GM12878 (cell line): ENCODE measurements at regions not wholly inside any gene's neighbourhood (a gene's known extent, or its start where the extent isn't known, plus 50 kb on each side); places are given as distances from the start of the nearest gene placed in this dataset.

ENCODE experiments used
- CEBPB ChIP-seq, 2 experiments: fragments of 150-350 bp in 1 of 2; IDR thresholded peaks; 2 replicates each; pipeline ENCODE4 v1.6.1; 2012 to 2014; ENCODE audit warnings: low read depth in 2 of 2, low read length in 2 of 2, borderline replicate concordance in 1 of 2, inconsistent platforms in 1 of 2
- KDM1A ChIP-seq: fragments of 200-600 bp; sonication (generic); IDR thresholded peaks from 2 replicates; pipeline ENCODE4 v1.6.1; 2016; ENCODE audit warnings: borderline replicate concordance
- MEF2A ChIP-seq: IDR thresholded peaks from 2 replicates; pipeline ENCODE4 v1.6.1; 2011; ENCODE audit warnings: low read depth, mild to moderate bottlenecking, low read length, moderate library complexity; ENCODE audit not compliant: insufficient read depth
- PBX3 ChIP-seq: IDR thresholded peaks from 2 replicates; pipeline ENCODE4 v1.6.1; 2011; ENCODE audit warnings: mild to moderate bottlenecking, low read depth, low read length, moderate library complexity; ENCODE audit not compliant: insufficient replicate concordance
- SMARCA5 ChIP-seq: fragments of 450-650 bp; IDR thresholded peaks from 2 replicates; pipeline ENCODE4 v1.6.1; 2017; ENCODE audit warnings: mild to moderate bottlenecking
- ZNF217 ChIP-seq: fragments of 450-650 bp; IDR thresholded peaks from 2 replicates; pipeline ENCODE4 v1.6.1; 2017; ENCODE audit warnings: antibody characterized with exemption, mild to moderate bottlenecking
- TF ChIP-seq, protein P1 (sequence below): fragments of 450-650 bp; IDR thresholded peaks from 2 replicates; pipeline ENCODE4 v1.6.1; 2018; ENCODE audit warnings: mild to moderate bottlenecking, low read depth, moderate library complexity; ENCODE audit not compliant: partially characterized antibody
- TF ChIP-seq, protein P2 (sequence below): fragments of 450-650 bp; IDR thresholded peaks from 2 replicates; pipeline ENCODE4 v1.6.1; 2017; ENCODE audit warnings: borderline replicate concordance

DNA sequence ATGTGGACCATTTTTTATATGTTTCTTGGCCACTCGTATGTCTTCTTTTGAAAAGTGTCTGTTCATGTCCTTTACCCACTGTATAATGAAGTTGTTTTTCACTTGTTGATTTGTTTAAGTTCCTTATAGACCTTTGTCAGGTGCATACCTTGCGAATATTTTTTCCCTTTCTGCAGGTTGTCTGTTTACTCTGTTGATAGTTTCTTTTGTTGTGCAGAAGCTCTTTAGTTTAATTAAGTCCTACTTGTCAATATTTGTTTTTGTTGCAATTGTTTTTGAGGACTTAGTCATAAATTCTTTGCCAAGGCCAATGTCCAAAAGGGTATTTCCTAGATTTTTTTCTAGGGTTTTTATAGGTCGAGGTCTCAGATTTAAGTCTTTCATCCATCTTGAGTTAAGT lies 66.2 kb downstream of the UNC5CL start (continued):
- TF ChIP-seq, protein P1, sequence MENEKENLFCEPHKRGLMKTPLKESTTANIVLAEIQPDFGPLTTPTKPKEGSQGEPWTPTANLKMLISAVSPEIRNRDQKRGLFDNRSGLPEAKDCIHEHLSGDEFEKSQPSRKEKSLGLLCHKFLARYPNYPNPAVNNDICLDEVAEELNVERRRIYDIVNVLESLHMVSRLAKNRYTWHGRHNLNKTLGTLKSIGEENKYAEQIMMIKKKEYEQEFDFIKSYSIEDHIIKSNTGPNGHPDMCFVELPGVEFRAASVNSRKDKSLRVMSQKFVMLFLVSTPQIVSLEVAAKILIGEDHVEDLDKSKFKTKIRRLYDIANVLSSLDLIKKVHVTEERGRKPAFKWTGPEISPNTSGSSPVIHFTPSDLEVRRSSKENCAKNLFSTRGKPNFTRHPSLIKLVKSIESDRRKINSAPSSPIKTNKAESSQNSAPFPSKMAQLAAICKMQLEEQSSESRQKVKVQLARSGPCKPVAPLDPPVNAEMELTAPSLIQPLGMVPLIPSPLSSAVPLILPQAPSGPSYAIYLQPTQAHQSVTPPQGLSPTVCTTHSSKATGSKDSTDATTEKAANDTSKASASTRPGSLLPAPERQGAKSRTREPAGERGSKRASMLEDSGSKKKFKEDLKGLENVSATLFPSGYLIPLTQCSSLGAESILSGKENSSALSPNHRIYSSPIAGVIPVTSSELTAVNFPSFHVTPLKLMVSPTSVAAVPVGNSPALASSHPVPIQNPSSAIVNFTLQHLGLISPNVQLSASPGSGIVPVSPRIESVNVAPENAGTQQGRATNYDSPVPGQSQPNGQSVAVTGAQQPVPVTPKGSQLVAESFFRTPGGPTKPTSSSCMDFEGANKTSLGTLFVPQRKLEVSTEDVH: no peak
- no peak for TF ChIP-seq ZNF217
- TF ChIP-seq CEBPB (IDR thresholded peaks at IDR 0.05; ENCODE audit: borderline replicate concordance in 1 of 2, low read depth in 2 of 2, low read length in 2 of 2): no peak
- no peak for TF ChIP-seq MEF2A
- TF ChIP-seq, protein P2, sequence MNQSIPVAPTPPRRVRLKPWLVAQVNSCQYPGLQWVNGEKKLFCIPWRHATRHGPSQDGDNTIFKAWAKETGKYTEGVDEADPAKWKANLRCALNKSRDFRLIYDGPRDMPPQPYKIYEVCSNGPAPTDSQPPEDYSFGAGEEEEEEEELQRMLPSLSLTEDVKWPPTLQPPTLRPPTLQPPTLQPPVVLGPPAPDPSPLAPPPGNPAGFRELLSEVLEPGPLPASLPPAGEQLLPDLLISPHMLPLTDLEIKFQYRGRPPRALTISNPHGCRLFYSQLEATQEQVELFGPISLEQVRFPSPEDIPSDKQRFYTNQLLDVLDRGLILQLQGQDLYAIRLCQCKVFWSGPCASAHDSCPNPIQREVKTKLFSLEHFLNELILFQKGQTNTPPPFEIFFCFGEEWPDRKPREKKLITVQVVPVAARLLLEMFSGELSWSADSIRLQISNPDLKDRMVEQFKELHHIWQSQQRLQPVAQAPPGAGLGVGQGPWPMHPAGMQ: no peak
- TF ChIP-seq SMARCA5: no peak
- TF ChIP-seq KDM1A: no peak
- TF ChIP-seq PBX3: no peak
